ENCODE measurements at regions not wholly inside any gene's neighbourhood (a gene's known extent, or its start where the extent isn't known, plus 50 kb on each side); places are given as distances from the start of the nearest gene placed in this dataset.

DNA sequence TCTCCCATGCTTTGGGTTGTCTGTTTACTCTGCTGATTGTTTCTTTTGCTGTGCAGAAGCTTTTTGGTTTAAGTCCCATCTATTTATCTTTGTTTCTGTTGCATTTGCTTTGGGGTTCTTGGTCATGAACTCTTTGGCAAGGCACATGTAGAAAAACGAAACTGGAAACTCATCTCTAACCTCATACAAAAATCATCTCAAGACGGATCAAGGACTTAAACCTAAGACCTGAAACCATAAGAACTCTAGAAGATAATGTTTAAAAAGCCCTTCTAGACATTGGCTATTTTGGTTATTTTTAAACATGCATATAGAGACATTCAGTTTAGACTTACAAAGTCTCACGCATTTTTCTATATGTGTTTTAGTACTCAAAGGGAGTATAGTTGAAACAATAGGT is 1164.3 kb upstream of the GYPC start:
- TF ChIP-seq, protein P1, sequence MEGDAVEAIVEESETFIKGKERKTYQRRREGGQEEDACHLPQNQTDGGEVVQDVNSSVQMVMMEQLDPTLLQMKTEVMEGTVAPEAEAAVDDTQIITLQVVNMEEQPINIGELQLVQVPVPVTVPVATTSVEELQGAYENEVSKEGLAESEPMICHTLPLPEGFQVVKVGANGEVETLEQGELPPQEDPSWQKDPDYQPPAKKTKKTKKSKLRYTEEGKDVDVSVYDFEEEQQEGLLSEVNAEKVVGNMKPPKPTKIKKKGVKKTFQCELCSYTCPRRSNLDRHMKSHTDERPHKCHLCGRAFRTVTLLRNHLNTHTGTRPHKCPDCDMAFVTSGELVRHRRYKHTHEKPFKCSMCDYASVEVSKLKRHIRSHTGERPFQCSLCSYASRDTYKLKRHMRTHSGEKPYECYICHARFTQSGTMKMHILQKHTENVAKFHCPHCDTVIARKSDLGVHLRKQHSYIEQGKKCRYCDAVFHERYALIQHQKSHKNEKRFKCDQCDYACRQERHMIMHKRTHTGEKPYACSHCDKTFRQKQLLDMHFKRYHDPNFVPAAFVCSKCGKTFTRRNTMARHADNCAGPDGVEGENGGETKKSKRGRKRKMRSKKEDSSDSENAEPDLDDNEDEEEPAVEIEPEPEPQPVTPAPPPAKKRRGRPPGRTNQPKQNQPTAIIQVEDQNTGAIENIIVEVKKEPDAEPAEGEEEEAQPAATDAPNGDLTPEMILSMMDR (IDR thresholded peaks at IDR 0.05): no peak
- TF ChIP-seq POLR2A (IDR thresholded peaks at IDR 0.05): no peak

GRCh38 chr2:125512313-125512712 is 1143.6 kb upstream of the GYPC start:
- Histone ChIP-seq H3K27ac (no peak overlapping the region), H3K4me3 (no peak overlapping the region), H3K36me3 (ENCODE audit: low read depth, missing control alignments) (no peaks in the 10 kb centered on the region), H3K9me3 (no peaks in the 10 kb centered on the region), H3K27me3 (no peaks in the 10 kb centered on the region), H3K4me1 (no peaks in the 10 kb centered on the region)
- intact Hi-C loops (cut with DNase I; ENCODE audit: low total_unique reads): no loop called here
- 93 to 97% methylated on average over 1 of the region's 1 CpG for WGBS, 2 donors
- TF ChIP-seq, protein P1 (IDR thresholded peaks at IDR 0.05): no peak
- TF ChIP-seq POLR2A (IDR thresholded peaks at IDR 0.05): no peak
- DNase-seq: no peak

More for the DNA sequence above, 1164.3 kb upstream of the GYPC start:
- H3K4me1 ChIP-seq: no peaks in the 10 kb centered on the region
- H3K36me3 ChIP-seq (ENCODE audit: low read depth, missing control alignments): no peaks in the 10 kb centered on the region
- H3K9me3 ChIP-seq: no peaks in the 10 kb centered on the region
- H3K27me3 ChIP-seq: no peaks in the 10 kb centered on the region
- no peak for DNase-seq
- intact Hi-C loops (cut with DNase I; ENCODE audit: low total_unique reads): no loop called here
- H3K27ac ChIP-seq: no peak overlapping the region
- H3K4me3 ChIP-seq: no peak overlapping the region
- WGBS, 2 donors: 91 to 93% methylated on average over 3 of the region's 3 CpGs

DNA sequence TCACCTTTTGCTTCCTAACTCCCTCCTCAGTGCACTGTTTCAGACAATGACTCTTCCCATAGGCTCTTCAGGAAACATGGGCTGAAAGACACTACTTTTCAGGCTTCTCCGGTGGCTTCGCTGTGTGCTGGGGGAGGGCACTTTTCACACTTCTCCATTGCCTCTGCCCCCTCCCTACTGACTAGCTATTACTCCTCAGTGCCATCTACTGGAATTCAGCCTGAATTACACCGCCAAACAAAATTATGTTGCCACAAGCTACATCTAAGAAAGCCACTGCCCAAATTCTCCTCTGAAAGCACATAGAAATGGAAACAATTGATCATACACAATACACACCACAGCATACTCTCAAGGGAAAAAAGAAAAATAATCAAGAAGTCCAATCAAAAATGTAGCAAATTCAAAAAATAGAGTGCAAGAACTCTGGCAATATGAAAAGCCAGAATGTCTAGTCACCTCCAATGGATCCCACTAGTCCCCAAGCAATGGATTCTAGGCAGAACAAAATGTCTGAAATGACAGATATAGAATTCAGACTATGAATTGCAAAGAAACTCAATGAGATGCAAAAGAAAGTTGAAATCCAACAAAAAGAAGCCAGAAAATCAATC is 1139.4 kb upstream of the GYPC start:
- H3K27ac ChIP-seq: no peak overlapping the region
- H3K4me1 ChIP-seq: no peaks in the 10 kb centered on the region
- intact Hi-C loops (cut with DNase I; ENCODE audit: low total_unique reads): no loop called here
- no peaks in the 10 kb centered on the region for H3K27me3 ChIP-seq
- DNase-seq: peak; percentile 26
- TF ChIP-seq, protein P1 (IDR thresholded peaks at IDR 0.05): peak in 2 of 3 experiments; percentile 26 to 55
- no peak for TF ChIP-seq POLR2A (IDR thresholded peaks at IDR 0.05)
- 59 to 65% methylated on average over 3 of the region's 3 CpGs for WGBS, 2 donors
- H3K4me3 ChIP-seq: no peak overlapping the region
- no peaks in the 10 kb centered on the region for H3K36me3 ChIP-seq (ENCODE audit: low read depth, missing control alignments)
- H3K9me3 ChIP-seq: no peaks in the 10 kb centered on the region

GRCh38 chr2:125526093-125526492 is 1129.9 kb upstream of the GYPC start:
- intact Hi-C loops (cut with DNase I; ENCODE audit: low total_unique reads): no loop called here
- no peak for TF ChIP-seq POLR2A (IDR thresholded peaks at IDR 0.05)
- no peaks in the 10 kb centered on the region for H3K27me3 ChIP-seq
- DNase-seq: no peak
- no peaks in the 10 kb centered on the region for H3K4me1 ChIP-seq
- no peak overlapping the region for H3K27ac ChIP-seq
- no peaks in the 10 kb centered on the region for H3K36me3 ChIP-seq (ENCODE audit: low read depth, missing control alignments)
- 65 to 73% methylated on average over 5 of the region's 5 CpGs for WGBS, 2 donors
- H3K4me3 ChIP-seq: no peak overlapping the region
- H3K9me3 ChIP-seq: no peaks in the 10 kb centered on the region

GRCh38 chr2:125535089-125535488 is 1120.9 kb upstream of the GYPC start:
- H3K27me3 ChIP-seq: no peaks in the 10 kb centered on the region
- intact Hi-C loops (cut with DNase I; ENCODE audit: low total_unique reads): no loop called here
- no peaks in the 10 kb centered on the region for H3K4me1 ChIP-seq
- WGBS, 2 donors: 61 to 62% methylated on average over 1 of the region's 1 CpG
- no peaks in the 10 kb centered on the region for H3K36me3 ChIP-seq (ENCODE audit: low read depth, missing control alignments)
- H3K9me3 ChIP-seq: no peaks in the 10 kb centered on the region
- H3K27ac ChIP-seq: no peak overlapping the region
- no peak for DNase-seq
- no peak for TF ChIP-seq POLR2A (IDR thresholded peaks at IDR 0.05)
- TF ChIP-seq, protein P1 (IDR thresholded peaks at IDR 0.05): no peak
- no peak overlapping the region for H3K4me3 ChIP-seq
